ENCODE measurements at regions not wholly inside any gene's neighbourhood (a gene's known extent, or its start where the extent isn't known, plus 50 kb on each side); places are given as distances from the start of the nearest gene placed in this dataset.
"Not testable (repeated sequence)": the region's sequence is repeated elsewhere in the genome, so short reads cannot be mapped to it uniquely, and the experiment has no call there.

DNA sequence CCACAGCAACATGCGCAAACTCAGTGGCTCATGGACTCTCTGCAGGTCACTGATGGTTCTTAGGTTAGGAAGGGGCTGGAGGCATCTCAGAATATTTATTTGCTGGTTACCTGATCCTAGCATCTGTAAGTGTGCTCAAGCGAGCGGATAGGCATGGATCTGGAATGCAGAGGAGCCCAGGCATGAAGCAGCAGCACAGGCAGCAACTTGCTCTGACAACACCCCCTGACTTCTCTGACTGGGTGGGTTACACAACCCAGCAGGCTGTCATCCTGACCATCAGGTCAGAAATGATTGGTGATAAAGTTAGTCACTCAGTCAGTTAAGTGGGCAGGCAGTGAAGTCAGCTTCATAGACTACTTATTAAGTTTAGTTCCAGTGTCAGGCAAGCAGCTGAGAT, 50.4 kb upstream of the CTSV start:
- TF ChIP-seq, protein P1, sequence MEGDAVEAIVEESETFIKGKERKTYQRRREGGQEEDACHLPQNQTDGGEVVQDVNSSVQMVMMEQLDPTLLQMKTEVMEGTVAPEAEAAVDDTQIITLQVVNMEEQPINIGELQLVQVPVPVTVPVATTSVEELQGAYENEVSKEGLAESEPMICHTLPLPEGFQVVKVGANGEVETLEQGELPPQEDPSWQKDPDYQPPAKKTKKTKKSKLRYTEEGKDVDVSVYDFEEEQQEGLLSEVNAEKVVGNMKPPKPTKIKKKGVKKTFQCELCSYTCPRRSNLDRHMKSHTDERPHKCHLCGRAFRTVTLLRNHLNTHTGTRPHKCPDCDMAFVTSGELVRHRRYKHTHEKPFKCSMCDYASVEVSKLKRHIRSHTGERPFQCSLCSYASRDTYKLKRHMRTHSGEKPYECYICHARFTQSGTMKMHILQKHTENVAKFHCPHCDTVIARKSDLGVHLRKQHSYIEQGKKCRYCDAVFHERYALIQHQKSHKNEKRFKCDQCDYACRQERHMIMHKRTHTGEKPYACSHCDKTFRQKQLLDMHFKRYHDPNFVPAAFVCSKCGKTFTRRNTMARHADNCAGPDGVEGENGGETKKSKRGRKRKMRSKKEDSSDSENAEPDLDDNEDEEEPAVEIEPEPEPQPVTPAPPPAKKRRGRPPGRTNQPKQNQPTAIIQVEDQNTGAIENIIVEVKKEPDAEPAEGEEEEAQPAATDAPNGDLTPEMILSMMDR (IDR thresholded peaks at IDR 0.05; ENCODE audit: borderline replicate concordance, extremely low read depth, low read length, poor library complexity, severe bottlenecking) = not testable (repeated sequence)
- not testable (repeated sequence) for TF ChIP-seq EZH2 (IDR thresholded peaks at IDR 0.05; ENCODE audit: borderline replicate concordance, low read depth, low read length, severe bottlenecking)

Measured in DND-41 (cell line).